ENCODE measurements at regions not wholly inside any gene's neighbourhood (a gene's known extent, or its start where the extent isn't known, plus 50 kb on each side); places are given as distances from the start of the nearest gene placed in this dataset.

- no peak for TF ChIP-seq CTCF (IDR thresholded peaks at IDR 0.05)
- no peak for TF ChIP-seq POLR2AphosphoS5 (IDR thresholded peaks at IDR 0.05; ENCODE audit: insufficient read depth in 1 of 2, low read depth in 1 of 2)
- TF ChIP-seq POLR2A (IDR thresholded peaks at IDR 0.05), result no peak
These were observed 573.1 kb upstream of the SLC10A2 start for GRCh38 chr13:103639326-103639725.

All from vagina (tissue), 2 donors.